K562 (cell line): ENCODE measurements at regions not wholly inside any gene's neighbourhood (a gene's known extent, or its start where the extent isn't known, plus 50 kb on each side); places are given as distances from the start of the nearest gene placed in this dataset.

Experiments
- ATF4 ChIP-seq: fragments of 450-650 bp; formaldehyde crosslinking; IDR thresholded peaks from 2 replicates; pipeline ENCODE4 v1.4.0; 2022; ENCODE audit warnings: mild to moderate bottlenecking, moderate library complexity
- GABPA ChIP-seq: fragments of 200-800 bp; sonication (Bioruptor generic); conservative IDR thresholded peaks from 2 replicates; pipeline ENCODE4 v1.6.1; 2016; ENCODE audit warnings: low read depth, missing genetic modification characterization, missing compliant biosample characterization
- HMGN3 ChIP-seq: IDR thresholded peaks from 2 replicates; pipeline ENCODE4 v1.6.1; 2011; ENCODE audit warnings: borderline replicate concordance, low read depth, mild to moderate bottlenecking, mixed read lengths, low read length; ENCODE audit not compliant: insufficient read length; ENCODE audit errors: extremely low read depth
- MGA ChIP-seq: fragments of 450-650 bp; IDR thresholded peaks from 2 replicates; pipeline ENCODE4 v1.6.1; 2016; ENCODE audit warnings: mild to moderate bottlenecking, moderate library complexity
- SMARCB1 ChIP-seq: IDR thresholded peaks from 2 replicates; pipeline ENCODE4 v1.6.1; 2011; ENCODE audit warnings: improper control_type of control experiment, low read depth; ENCODE audit not compliant: insufficient read length
- SRSF1 ChIP-seq: fragments of 200-400 bp; formaldehyde crosslinking; IDR thresholded peaks from 2 replicates; pipeline ENCODE4 v1.6.1; 2017; ENCODE audit warnings: mild to moderate bottlenecking, low read depth, low read length, moderate library complexity
- ZBTB43 ChIP-seq: sonication (generic); formaldehyde crosslinking; IDR thresholded peaks from 2 replicates; pipeline ENCODE4 v1.8.0; 2023; ENCODE audit warnings: mild to moderate bottlenecking, missing genetic modification reagents
- ZEB2 ChIP-seq: fragments of 450-650 bp; IDR thresholded peaks from 2 replicates; pipeline ENCODE4 v1.6.1; 2016

GRCh38 chr20:7540018-7540417, 400.2 kb downstream of the HAO1 start (continued):
- TF ChIP-seq ATF4 (CRISPR knock-in tag) (no peak), SMARCB1 (no peak), ZEB2 (no peak), HMGN3 (no peak), SRSF1 (no peak), GABPA (no peak), ZBTB43 (no peak), MGA (no peak)
